HEK293 (cell line): ENCODE measurements at regions not wholly inside any gene's neighbourhood (a gene's known extent, or its start where the extent isn't known, plus 50 kb on each side); places are given as distances from the start of the nearest gene placed in this dataset.

Experiments used
- ZBTB10 ChIP-seq: fragments of 450-650 bp; formaldehyde crosslinking; IDR thresholded peaks from 2 replicates; pipeline ENCODE4 v1.5.1; 2016; ENCODE audit warnings: missing biosample characterization, missing genetic modification characterization
- ZNF391 ChIP-seq: fragments of 450-650 bp; formaldehyde crosslinking; IDR thresholded peaks from 2 replicates; pipeline ENCODE4 v1.5.1; 2016; ENCODE audit warnings: low read depth, missing biosample characterization, missing genetic modification characterization, borderline replicate concordance
- ZNF660 ChIP-seq: fragments of 450-650 bp; IDR thresholded peaks from 2 replicates; pipeline ENCODE4 v1.5.1; 2018; ENCODE audit warnings: missing biosample characterization, mild to moderate bottlenecking, missing genetic modification characterization
- TF ChIP-seq, protein P1 (sequence below): fragments of 450-650 bp; formaldehyde crosslinking; IDR thresholded peaks from 2 replicates; pipeline ENCODE4 v1.5.1; 2016; ENCODE audit warnings: missing biosample characterization, missing genetic modification characterization

DNA sequence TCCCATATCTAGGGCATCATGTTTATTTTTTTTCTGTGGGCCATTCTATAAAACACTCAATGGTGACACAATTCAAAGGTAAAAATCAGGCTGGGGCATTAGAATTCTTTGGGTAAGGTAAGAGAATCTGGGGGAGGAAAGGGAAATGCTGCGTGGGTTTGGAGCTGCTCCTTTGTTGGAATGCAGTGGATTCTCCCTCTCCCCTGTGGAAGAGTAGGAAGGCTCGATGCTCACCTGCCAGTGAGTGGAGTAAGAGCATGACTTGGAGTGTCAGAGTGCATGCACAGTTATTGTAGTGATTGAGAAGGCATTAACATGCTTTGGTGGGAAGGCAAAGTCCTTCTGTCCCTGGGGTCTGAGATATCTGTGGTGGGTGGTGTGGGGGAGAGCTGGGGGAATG, 280.0 kb downstream of the PDCD6IP start:
- TF ChIP-seq ZNF391 (no peak), ZBTB10 (tag by site-specific recombination) (no peak), ZNF660 (tag by site-specific recombination) (no peak)
- TF ChIP-seq, protein P1, sequence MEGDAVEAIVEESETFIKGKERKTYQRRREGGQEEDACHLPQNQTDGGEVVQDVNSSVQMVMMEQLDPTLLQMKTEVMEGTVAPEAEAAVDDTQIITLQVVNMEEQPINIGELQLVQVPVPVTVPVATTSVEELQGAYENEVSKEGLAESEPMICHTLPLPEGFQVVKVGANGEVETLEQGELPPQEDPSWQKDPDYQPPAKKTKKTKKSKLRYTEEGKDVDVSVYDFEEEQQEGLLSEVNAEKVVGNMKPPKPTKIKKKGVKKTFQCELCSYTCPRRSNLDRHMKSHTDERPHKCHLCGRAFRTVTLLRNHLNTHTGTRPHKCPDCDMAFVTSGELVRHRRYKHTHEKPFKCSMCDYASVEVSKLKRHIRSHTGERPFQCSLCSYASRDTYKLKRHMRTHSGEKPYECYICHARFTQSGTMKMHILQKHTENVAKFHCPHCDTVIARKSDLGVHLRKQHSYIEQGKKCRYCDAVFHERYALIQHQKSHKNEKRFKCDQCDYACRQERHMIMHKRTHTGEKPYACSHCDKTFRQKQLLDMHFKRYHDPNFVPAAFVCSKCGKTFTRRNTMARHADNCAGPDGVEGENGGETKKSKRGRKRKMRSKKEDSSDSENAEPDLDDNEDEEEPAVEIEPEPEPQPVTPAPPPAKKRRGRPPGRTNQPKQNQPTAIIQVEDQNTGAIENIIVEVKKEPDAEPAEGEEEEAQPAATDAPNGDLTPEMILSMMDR, result no peak
